Epidermal melanocyte (primary cell): ENCODE measurements at regions not wholly inside any gene's neighbourhood (a gene's known extent, or its start where the extent isn't known, plus 50 kb on each side); places are given as distances from the start of the nearest gene placed in this dataset.
"Not testable (repeated sequence)": the region's sequence is repeated elsewhere in the genome, so short reads cannot be mapped to it uniquely, and the experiment has no call there.

ENCODE experiments used
- DNase-seq: peaks from one replicate; pipeline ENCODE4 v3.0.0; 2011; ENCODE audit warnings: low spot score; ENCODE audit not compliant: insufficient read length

DNA sequence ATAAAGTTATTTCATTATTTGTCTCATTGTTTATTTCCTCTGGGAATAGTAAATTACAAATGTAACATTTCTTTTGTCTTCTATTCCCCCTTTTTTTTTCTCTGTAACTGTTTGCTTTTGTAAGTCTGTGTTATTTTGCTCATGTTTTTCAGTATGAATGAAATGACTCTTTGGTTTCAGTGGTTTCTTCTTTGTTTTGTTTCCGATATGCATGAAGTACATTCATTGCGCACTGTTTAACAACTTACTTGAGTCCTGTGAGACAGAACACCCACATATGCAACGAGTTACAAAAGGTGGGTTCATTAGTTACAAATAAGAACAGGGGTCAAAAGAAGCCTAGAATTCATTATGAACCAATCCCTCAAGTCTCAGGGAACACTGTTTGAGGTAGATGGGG, 175.0 kb upstream of the UGT8 start:
- no peak for DNase-seq

DNA sequence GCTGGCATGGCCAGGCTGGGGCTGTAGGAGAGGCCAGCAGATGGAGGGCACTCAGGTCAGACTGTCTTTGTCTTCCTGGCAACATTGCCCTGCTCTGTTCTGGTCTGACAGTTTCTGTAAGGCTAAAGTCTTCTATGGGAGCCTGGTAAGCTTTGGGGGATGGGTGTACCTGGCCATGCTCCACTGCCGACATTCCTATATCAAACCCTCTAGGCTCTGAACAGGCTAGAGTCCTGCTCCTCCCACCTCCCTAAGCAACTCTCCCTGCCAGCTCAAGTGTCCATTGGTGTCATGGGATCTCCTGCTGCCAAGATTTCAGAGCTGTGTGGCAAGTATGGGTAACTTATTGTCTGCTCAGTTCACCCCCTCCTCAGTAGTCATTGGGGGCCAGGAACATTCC, 163.5 kb upstream of the UGT8 start:
- no peak for DNase-seq

DNA sequence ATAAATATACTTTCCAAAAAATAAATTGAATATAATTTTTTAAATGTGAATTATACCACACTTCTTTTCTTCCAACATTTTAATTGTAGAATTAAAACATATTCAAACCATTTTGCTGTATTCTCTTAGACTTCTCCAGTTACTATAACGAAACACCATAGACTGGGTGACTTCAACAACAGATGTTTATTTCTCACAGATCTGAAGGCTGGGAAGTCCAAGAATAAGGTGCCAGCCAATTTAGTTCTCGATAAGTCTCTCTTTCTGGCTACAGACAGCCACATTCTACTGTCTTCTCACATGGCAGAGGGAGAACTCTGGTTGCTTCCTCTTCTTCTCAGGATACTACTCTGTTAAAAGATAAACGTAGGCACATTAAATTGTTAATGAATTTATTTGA, 155.8 kb upstream of the UGT8 start:
- DNase-seq = no peak

DNA sequence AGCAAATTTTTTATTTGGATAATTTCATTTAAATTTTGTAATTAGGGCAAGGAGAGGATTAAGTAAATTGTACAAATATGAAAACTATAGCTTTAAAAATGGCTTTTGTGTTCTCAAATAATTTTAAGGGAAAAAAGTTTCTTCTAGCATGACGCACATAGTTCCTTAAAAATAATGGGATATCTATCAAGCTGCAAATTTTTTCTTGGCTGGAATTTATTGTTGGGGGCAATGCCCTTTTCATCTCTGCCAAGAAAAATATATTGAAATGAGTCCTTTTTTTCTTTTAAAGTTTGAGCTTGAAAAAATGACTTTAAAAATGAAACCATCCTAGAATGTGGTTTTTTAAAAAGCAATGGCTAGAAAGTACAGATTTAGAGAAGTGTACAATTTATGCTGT, 154.4 kb upstream of the UGT8 start:
- DNase-seq = no peak

DNA sequence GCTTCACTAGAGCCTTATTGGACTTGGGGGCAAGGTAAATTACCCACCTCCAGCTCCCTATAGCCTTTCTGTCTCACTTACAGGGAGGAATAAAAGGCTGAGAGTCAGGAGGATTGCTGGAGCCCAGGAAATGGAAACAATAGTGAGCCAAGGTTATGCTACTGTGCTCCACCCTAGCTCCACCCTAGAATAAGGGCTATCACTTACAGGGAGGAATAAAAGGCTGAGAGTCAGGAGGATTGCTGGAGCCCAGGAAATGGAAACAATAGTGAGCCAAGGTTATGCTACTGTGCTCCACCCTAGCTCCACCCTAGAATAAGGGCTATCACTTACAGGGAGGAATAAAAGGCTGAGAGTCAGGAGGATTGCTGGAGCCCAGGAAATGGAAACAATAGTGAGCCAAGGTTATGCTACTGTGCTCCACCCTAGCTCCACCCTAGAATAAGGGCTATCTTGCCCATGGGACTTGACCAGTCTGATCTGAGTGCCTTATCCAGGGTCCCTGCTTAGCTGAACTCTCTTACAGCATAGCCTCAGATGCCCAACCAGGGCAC, 150.6 kb upstream of the UGT8 start:
- DNase-seq = not testable (repeated sequence)

DNA sequence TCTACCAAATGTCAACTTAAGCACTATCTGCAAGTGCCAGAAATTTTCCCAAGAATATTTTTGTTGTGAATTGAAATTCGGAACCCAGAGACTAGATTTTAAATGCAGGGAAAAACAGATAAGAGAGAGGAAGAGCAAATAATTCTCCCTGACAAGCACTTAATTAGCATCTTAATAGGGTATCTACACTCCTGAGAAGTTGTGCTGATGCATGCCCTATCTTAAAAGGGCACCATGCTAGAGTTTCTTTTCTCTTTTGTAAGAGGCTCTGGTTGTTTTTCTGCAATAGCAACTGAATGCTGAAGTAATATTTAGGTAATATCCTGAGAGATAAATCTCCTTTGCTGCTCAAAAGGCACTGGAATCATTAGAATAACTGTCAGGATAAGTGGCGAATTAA, 139.9 kb upstream of the UGT8 start:
- DNase-seq = no peak

DNA sequence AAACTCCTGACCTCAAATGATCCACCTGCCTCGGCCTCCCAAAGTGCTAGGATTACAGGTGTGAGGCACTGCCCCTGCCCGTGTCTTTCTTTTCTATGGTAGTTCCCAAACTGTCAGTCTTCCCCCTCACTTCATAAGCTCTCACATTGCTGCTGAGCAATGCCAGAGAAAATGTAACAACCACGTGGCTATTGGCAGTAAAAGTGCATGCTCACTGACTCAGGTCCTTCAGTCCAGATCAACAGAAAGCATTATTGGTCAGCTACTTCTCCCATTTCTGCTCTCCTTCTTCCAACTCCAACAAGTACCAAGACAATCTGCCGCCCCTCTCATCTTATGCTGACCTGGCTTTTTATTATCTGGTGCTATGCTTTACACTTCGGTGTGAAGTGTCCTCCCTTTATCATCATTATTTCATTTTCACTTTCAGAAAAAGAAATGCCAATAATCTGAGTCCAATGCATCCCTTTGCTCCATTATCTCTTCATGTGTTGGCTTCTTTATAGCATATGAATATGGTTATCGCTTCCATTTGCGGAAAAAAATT, 133.8 kb upstream of the UGT8 start:
- no peak for DNase-seq

DNA sequence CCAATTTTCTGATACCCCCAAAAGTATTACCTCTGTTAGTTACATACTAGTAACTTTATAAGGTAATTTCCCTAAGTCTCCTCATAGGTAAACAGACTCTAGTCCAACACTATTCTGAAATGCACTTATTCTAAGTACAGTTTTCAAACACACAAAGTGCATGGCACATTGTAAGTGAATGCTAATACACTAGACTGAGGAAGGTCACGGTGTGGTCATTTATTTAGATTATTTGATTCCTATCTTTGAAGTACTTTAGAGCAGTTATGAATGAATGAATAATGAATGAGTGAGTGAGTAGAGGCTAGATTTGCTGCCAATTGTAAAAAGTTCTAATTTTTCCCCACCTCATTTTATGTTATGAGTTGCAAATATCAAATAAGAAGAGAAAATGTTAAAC, 132.8 kb upstream of the UGT8 start:
- no peak for DNase-seq

DNA sequence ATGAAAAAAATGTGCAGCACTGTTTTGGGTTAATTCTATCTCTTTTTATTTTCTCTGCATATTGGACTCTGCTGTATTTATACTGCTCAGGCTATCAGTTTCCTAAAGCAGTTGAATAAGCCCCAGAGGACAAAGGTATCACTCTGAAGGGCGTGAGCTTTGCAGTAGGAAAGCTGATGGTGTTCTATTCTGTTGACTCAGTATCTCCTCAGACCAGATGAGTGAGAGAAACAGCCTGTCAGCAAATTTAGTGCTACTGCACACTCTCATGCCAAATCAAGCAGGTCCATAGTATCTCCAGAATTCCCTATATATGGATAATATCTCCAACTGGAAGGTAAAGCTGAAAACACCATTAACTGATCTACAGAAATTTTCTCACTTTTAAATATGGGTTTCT, 132.3 kb upstream of the UGT8 start:
- DNase-seq = no peak

DNA sequence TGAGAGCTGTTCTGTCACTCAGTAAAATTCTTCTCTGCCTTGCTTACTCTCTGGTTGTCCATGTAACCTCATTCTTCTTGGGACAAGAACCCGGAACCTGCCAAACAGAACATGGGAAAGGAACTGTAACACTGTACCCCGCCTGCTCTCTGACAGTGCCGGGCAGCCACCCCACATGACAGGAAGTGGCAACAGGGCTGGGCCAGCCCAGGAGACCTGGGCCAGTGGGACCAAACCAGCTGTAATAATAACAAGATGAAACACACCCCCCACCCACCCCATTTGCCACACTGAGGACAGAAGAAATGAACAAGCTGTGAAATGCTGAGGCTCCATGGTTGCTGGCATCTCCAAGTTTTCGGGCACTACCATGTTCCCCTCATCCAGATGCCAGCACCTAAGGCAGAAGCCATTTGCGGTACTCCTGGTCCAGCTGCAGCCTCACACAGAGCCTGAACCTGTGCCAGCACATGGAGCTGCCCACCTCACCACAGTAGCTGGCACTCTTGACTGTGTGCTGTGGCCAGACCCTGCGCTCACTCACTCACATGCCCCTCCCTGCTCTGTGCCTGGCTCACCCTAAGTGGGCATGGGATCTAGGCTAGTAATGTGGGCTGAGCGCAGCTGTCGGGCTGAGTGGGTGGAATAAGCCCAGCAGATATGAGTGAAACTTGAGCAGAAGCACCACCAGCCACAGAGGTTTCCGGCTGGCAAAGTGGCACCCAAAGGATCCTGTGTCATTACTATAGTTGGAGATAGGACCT, 126.2 kb upstream of the UGT8 start:
- no peak for DNase-seq

DNA sequence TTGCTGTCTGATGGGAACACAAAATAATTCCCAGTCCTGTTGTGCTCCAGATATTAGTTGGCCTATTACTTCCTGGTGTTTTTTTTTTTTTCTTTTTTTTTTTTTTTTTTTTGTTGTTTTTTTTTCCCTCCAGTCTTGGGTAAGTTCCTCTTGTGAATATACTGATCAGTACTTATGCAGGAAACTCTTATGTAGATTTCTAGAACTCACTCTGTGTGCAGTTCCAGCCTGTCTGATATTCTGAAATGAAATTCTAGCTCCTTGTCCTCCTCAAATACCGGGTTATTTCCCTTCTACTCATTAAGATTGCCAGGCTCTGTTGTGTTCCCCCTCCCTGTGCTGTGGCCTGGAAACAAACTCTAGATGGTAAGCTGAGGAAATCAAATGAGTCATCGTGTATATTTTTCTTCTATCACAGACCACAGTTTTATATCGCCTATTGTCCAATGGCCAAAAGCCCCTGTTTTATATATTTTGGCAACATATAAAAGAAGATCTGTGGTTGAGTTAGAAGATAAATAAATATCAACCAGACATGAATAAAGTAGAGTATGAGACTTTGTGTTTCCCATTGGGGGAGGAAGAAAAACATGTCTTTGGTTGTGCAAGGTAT, 124.3 kb upstream of the UGT8 start:
- no peak for DNase-seq

DNA sequence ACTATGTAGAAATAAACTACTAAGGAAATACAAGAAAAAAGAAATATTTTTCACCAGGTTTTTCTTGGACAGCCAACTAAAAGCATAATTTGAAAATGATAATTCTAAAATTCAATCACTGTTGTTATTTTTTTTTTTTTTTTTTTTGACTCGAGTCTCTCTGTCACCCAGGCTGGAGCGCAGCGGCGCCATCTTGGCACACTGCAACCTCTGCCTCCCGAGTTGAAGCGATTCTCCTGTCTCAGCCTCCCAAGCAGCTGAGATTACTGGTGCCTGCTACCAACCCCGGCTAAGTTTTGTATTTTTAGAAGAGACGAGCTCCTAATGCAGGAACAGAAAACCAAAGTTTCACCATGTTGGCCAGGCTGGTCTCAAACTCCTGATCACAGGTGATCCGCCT, 122.3 kb upstream of the UGT8 start:
- no peak for DNase-seq

DNA sequence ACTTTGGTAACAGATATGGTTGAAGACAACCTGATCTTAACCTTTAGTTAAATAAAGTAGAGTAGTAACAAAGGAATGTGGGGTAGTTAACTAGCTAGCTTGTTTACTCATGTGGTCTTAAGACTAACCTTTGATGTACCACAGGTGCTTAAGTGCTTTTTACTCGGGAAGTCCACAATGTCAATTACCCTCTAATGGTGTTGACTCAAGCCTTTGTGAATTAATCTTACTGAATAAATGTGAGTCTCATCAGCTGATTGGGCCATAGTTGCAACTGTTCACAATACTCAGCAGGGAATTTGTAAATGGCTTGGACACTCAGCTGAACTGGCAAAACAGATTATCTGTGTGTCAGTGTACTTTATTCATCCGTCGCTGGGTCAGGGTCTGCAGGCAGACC, 119.0 kb upstream of the UGT8 start:
- DNase-seq = no peak

DNA sequence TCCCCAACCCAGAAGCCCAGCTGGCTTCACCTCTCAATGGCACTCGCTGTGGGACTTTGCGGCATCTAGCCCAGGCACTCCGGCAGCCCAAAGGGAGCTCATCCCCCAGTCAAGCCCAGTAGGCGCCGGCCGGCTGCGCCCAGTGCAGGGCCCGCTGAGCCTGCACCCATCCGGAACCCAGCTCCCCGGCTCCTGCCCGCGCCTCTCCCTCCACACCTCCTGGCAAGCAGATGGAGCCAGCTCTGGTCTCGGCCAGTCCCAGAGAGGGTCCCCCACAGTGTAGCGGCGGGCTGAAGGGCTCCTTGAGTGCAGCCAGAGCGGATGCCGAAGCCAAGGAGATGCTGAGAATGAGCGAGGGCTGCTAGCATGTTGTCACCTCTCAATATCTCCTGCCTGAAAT, 116.8 kb upstream of the UGT8 start:
- DNase-seq = no peak

DNA sequence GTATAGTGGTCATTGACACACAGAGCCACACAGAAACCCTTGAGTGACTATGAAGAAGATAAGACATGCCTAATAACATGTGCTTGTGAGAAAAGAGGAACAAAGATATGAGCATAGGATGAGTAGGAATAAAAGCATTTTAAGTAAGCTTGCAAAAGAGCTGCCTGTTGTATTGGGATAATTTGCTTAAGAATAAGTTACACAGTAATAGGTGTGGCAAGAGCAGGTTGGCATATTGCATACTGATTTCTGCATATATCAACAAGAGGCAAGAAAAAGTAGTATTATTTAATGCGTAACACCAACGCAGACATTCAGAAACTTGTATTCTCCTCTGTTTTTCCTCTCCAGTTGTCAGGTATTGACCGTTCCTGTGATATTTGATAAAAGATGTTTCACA, 111.5 kb upstream of the UGT8 start:
- no peak for DNase-seq

DNA sequence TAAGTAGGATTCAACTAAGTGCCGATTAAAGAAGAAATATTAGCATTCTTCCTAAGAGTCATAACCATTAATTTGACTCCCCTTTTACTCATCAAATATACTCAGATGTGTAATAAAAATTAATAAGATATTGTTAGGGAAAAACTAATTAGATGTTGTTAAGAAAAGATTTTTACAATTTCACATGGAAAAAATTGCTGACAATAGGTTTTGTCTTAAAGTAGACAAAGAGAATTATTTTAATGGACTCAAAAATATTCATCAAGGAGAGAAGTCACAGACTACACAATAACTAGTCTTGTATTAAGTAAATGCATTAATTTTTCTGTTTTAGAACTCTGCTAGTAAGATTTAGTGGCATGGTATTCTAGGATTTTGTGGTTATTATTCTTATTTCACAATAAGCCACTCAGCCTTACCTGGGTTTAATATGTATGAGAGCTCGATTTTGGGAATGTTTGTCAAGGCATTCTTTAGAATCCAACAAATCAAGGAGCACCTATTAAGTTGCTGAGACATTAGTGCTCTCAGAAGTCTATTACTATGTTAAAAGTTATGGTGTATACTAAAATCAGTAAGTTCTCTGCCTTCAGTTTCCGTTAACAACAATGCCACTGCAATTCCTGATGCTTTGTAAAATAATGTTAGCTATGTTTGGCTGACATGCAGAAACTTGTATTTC, 110.2 kb upstream of the UGT8 start:
- no peak for DNase-seq

DNA sequence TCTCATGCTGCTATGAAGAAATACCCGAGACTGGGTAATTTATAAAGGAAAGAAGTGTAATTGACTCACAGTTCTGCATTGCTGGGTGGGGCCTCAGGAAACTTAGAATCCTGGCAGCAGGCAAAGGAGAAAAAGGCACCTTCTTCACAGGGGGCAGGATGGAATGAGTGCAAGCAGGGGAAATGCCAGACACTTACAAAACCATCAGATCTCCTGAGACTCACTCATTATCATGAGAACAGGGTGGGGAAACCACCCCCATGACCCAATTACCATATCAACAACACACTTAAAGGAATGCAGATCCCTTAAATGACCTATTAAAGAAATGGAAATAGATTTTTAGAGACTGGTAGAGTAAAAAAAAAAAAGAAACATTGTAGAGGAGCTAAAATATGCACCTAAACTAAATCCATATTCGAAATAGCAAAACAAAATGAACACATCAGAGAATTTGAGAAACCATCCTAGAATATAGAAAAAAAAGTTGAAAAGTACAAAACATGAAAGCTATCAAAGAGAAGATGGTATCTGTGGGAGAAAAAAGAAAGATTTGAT, 104.3 kb upstream of the UGT8 start:
- DNase-seq = no peak

DNA sequence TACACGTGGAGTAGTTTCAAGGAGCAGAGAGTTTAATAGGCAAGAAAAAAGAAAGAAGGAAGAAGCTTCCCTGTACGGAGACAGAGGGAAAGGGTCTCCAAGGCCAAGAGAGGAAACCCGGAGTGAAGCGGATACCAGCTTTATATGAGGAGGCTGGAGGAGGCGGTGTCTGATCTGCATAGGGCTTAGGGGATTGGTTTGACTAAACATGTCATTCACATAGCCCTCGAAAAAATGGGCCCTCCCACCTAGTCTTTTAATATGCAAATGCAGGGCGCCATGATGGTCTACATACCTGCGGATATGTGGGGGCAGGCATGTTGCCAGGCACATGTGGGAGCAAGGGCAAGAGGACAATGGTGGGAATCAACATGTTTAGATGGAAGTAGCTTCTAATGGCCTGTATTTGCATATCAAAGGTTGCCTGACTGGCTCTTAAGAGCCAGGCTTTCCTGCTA, 103.1 kb upstream of the UGT8 start:
- no peak for DNase-seq

DNA sequence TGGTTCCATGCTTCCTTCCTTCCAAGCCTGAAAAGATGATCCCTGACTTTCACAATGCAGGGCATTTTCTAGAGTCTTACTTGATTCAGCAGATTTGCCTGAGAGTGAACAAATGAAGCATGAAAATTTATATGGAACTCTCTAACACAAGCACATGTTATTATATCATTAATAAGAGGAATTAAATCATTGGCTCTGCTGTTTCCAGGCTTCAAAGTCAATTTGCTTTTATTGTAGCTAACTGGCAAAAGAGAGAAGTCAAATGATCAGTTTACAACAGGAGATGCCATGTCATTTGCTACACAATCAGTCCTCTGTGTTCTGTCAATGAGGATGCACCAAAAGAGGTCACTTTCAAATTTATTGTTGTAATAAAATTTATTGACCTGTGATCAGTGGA, 101.5 kb upstream of the UGT8 start:
- no peak for DNase-seq

DNA sequence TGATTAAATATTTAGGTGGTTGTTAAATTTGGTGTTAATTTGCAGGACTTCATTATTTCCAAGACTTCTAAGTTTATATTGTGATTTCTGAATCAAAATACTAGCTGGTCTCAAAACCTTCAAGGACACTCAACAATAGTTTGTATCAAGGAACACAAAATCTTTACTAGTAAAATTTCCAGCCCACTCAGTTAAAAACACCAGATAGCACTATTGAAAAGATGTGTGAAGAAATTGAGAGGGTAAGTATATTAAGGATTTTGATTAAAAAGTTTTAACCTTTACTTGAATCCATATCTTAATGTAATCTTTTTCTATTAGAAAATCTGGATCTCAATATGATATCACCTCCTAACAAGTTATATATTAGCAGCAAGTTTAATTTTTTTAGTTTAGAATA, 89.3 kb upstream of the UGT8 start:
- no peak for DNase-seq

DNA sequence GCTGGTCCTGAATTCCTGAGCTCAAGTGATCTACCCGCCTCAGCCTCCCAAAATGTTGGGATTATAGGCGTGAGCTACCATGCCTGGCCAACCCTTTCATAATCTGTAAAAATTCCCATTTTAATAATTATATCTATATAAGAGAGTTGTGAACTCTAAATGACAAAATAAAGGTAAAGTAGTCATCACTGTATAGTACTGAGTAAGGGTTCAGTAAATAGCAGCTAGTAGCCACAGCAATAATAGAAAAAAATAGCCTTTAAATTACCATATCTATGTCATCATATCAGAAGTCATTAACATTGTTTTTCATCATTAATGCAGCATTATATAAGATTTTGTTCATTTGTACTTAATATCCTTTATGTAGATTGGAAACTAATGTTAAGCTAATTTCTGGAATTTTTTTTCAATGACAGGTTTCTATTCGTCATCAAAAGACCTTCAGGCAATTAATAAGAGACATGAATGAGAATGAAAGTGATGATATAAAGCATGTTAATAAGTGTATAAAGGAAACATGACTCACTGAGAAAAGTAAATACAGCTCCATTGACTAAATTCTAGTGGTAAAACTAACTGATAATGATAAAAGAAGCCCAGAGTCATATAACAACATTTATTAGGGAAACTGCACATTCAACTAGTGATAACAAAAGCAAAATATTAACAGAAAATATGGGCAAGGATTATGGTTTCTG, 85.9 kb upstream of the UGT8 start:
- DNase-seq = no peak
